PC-9 (cell line): ENCODE measurements at regions not wholly inside any gene's neighbourhood (a gene's known extent, or its start where the extent isn't known, plus 50 kb on each side); places are given as distances from the start of the nearest gene placed in this dataset.

Source experiments
- CTCF ChIP-seq: fragments of 200-600 bp; sonication (generic); conservative IDR thresholded peaks from 2 replicates; pipeline ENCODE4 v1.6.1; 2017; ENCODE audit warnings: mixed run types, antibody characterized with exemption, mild to moderate bottlenecking, moderate library complexity
- EZH2 ChIP-seq: fragments of 200-600 bp; sonication (generic); IDR thresholded peaks from 2 replicates; pipeline ENCODE4 v1.8.0; 2017; ENCODE audit warnings: antibody characterized with exemption, low read depth

GRCh38 chr5:141732417-141732816, 50.4 kb upstream of the ARAP3 start:
- TF ChIP-seq CTCF (no peak), EZH2 (no peak)
